Glomerular visceral epithelial cell (primary cell): ENCODE measurements at regions not wholly inside any gene's neighbourhood (a gene's known extent, or its start where the extent isn't known, plus 50 kb on each side); places are given as distances from the start of the nearest gene placed in this dataset.

Source experiments
- DNase-seq: peaks from one replicate; pipeline ENCODE4 v3.0.0-alpha.2; 2016; ENCODE audit errors: extremely low spot score

- DNase-seq = no peak
Measured at GRCh38 chr2:41483982-41484857, 563.6 kb upstream of the PKDCC start.

DNA sequence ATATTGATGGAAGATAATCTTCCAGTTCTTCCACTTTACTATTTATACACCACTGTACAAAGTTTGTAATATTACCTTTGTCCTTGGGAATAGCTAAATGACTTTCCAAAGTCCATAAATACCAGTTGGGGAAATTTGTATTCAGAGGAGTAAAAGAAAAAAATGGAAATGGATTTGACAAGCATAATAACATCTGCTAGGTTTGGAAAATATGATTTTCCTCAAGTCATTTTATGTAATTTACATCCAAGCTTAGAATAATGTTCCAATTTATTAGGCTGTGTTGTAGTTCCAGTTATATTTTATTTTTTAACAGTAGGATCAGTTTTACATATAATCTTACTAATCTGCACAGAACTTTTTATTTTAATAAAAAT is 563.0 kb upstream of the PKDCC start:
- DNase-seq = no peak

DNA sequence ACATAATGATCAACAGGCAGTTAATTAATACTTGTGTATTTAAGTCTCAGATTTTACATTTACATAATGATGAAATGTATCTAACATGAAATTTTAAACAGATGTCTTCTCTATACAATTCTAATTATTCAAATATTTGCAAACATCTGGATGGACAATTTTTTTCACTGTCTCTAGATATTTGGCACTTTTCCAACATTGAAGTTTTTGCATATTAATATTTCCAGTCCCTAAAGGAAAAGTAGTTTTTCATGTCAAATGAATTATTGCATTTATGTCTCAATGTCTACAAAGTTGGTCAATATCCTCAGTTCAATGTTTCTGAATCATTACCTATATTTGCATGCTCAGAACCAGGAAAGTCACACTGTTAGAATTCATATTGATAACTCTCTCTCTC is 560.9 kb upstream of the PKDCC start:
- no peak for DNase-seq

GRCh38 chr2:41488888-41489287 is 558.9 kb upstream of the PKDCC start:
- DNase-seq = no peak

- no peak for DNase-seq
Measured at GRCh38 chr2:41489638-41490037, 558.2 kb upstream of the PKDCC start.

DNA sequence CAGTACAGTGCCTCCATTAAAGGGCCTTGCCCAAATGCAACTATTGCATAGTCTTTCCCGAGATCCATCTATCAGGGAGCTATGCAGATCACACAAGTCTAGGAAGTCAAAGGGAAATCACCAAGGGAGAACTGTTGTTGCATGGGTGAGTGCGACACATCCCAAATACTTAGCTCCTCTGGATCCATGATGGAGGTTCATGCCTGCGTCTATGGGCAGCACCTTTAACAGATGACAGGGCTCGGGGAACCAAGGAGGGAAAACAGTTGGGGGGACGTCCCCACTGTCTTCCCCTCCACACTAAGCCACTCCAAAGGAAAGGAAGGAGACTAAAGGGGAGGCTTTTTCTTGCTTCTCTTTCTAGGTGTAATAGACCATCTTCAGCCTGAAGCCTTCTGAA is 552.8 kb upstream of the PKDCC start:
- no peak for DNase-seq

DNA sequence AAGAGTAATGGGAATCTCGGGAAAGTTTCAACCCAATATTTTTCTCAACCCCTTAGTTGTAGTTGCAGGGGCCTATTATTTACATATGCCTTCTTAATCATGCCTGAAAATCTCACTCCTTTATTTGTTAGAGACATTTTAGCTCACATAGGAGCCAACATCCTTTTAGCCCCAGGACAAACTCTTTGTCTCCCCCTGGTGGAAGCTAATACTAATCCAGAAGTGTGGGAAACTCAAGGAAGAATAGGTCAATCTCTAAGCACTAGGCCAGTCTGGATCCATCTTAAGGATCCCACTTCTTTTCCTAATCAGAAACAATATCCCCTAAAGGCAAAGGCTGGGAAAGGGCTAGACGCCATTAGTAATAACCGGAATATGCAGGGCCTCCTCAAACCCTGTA is 550.9 kb upstream of the PKDCC start:
- DNase-seq = no peak

- no peak for DNase-seq
Measured at GRCh38 chr2:41498781-41499180, 549.0 kb upstream of the PKDCC start.

DNA sequence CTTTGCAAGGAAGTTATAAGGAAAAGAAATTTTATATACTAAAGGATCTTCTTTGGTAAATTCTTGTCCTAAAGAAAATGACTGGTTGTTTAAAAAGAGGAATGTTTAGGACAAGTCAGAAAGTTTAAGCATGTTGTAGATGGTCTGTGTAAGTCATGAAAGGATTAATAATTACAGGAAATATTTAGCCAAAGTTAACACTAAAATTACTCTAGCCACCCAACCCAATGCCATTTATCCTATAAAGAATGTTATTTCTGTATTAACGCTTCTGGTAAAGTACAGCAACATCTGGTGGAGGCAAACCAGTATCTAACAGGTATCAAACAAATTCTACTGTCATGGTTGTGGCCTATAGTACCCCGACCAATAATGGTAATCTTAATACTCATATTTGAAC is 546.9 kb upstream of the PKDCC start:
- DNase-seq = no peak

DNA sequence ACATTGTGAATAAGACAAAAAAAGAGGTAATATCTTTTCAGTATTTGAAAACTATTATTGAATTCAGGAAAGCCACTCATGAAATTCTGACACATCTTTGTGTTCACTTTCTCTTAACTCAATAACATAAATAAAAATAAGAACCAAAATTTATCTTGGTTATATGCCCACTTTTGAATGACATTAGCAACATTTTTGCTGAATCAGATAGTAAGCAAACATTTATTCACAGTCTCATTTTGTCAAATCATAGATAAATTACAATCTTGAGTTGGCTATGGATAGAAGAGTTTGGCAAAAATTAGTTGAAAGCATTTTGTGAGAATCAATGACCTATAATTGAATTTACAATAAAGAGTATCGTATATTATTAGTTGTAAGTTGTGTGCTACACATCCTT is 545.1 kb upstream of the PKDCC start:
- no peak for DNase-seq

DNA sequence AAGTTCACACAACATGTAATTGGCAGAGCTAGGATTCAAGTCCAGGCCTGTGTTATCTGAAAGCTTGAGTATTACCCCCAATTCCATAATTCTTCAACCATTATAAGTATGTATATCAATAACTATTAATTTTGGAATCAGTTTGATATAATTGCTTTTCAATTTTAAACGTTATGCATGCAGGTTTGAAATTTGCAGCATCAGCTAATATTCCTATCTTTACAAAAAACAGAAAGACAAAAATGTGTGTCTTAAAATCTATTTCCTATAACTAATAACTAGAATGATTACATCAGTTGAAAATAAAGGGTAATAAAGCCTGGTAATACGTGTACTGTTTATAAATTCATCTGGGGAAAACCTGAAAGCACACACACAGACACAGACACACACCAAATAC is 543.3 kb upstream of the PKDCC start:
- no peak for DNase-seq

GRCh38 chr2:41510108-41510507 is 537.7 kb upstream of the PKDCC start:
- DNase-seq = no peak

- no peak for DNase-seq
Measured at GRCh38 chr2:41521211-41521610, 526.6 kb upstream of the PKDCC start.

- no peak for DNase-seq
Measured at GRCh38 chr2:41527525-41528323, 520.1 kb upstream of the PKDCC start.

DNA sequence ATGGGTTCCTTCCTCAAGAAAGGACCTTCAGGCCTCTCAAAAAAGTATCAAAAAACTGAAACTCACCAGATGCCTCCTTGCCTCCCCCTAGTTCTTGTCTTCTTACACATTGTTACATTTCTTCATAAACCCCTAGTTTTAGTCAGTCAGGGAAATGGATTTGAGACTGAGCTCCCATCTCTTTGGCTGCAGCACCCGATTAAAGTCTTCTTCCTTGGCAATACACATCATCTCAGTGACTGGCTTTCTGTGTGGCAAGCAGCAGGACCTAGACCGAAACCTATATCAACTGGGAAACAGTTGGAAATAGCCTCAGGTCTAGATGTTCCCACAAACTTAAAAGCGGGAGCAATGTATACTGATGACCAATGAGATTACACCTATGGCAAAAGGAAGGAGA is 512.2 kb upstream of the PKDCC start:
- DNase-seq = no peak

GRCh38 chr2:41540272-41540998 is 507.4 kb upstream of the PKDCC start:
- no peak for DNase-seq

DNA sequence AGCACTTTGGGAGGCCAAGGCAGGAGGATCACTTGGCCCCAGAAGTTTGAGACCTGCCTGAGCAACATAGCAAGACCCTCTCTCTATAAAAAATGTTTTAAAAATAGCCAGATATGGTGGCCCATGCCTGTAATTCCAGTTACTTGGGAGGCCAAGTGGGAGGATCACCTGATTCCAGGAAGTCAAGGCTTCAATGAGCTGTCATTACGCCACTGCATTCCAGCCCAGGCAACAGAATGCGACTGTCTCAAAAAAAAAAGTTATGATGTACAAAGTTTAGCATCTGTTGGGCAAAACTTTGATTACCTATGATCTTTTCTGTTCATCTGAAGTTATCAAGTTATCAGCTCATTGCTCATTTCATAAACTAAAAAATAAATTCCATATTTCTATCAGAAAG is 504.1 kb upstream of the PKDCC start:
- no peak for DNase-seq

DNA sequence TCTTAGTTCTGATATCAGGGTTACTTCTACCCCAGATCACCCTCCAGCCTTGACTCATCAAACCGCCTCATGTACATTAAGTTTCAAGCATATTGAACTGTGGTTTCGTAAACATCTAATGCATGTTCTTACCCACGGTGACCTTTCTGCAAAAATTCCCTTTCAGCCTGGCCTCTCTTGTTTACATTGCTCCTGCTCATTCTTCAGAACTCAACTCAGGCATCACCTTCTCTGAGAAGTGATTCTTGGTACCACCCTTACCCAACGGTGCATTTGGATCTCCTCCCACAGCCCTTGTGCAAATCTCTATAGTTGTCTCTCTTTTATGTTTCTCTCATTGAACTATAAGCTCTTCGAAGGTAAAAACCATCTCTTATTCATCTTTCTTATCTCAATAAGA is 503.1 kb upstream of the PKDCC start:
- no peak for DNase-seq

DNA sequence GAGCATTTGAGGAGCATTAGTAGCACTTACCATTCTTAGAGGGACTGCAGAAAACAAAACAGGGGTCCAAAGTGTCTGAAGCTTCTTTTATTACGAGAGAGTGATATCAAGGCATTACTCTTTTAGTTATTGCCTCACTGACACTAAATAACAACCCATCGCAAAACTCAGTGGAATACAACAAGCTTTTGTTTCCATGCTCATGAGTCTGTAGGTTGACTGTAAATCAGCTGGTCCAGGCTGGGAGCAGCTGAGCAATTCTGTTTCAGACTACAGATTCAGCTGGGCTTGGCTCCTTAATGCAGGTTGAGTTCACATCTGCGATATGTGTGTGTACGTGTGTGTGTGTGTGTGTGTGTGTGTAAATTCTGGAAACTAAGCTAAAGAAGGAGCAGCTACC is 501.8 kb upstream of the PKDCC start:
- no peak for DNase-seq

- DNase-seq = no peak
Measured at GRCh38 chr2:41568648-41569047, 479.2 kb upstream of the PKDCC start.

DNA sequence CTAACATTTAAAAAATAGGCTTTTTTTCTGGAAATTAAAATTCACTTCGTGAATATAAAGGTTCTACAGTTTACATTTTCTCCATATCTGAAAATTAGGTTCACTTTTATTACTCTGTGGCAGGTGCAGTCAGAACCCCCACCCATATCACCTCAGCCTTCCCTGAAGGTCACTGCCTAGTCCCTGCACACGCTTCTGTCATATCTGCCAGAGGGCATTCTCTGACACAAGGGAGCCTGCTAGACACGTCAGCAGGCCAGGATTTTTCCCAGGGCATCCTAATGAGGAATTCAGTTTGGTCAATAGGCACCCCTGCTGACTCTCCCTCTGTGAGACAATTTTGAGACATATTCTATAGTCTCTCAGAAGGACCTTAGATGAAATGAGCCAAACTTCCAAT is 475.7 kb upstream of the PKDCC start:
- no peak for DNase-seq

GRCh38 chr2:41576423-41576822 is 471.4 kb upstream of the PKDCC start:
- no peak for DNase-seq

- no peak for DNase-seq
Measured at GRCh38 chr2:41579806-41580205, 468.0 kb upstream of the PKDCC start.
